Ovary (tissue), 7 donors: ENCODE measurements at regions not wholly inside any gene's neighbourhood (a gene's known extent, or its start where the extent isn't known, plus 50 kb on each side); places are given as distances from the start of the nearest gene placed in this dataset.
"Not testable (repeated sequence)": the region's sequence is repeated elsewhere in the genome, so short reads cannot be mapped to it uniquely, and the experiment has no call there.

ENCODE experiments used
- DNase-seq, 5 donors: peaks; one replicate each; pipeline ENCODE4 v3.0.0-alpha.2; 2019 to 2020
- H3K27ac ChIP-seq, 2 donors: fragments of 200-600 bp; one replicate each; pipeline versions ENCODE4 v1.5.1 to v1.8.0; 2019 to 2022
- H3K27me3 ChIP-seq: fragments of 200-600 bp; one replicate; pipeline ENCODE4 v1.8.0; 2022
- H3K36me3 ChIP-seq: fragments of 200-600 bp; sonication (generic); one replicate; pipeline ENCODE4 v1.5.1; 2019
- H3K4me1 ChIP-seq: one replicate; pipeline ENCODE4 v1.8.1; 2013; ENCODE audit warnings: mild to moderate bottlenecking, moderate library complexity; ENCODE audit not compliant: insufficient read depth
- H3K4me3 ChIP-seq: fragments of 200-600 bp; sonication (generic); one replicate; pipeline ENCODE4 v1.5.1; 2017
- H3K9me3 ChIP-seq, 2 donors: fragments of 200-600 bp in 1 of 2; sonication (generic) in 1 of 2; one replicate each; pipeline versions ENCODE4 v1.5.1 to v1.8.1; 2013 to 2019; ENCODE audit warnings: mild to moderate bottlenecking in 1 of 2, moderate library complexity in 1 of 2
- EP300 ChIP-seq: sonication (generic); formaldehyde crosslinking; IDR thresholded peaks from one replicate; pipeline ENCODE4 v1.6.1; 2017; ENCODE audit warnings: antibody characterized with exemption
- POLR2A ChIP-seq: fragments of 450-650 bp; IDR thresholded peaks from one replicate; pipeline ENCODE4 v1.6.1; 2017; ENCODE audit warnings: antibody characterized with exemption, mild to moderate bottlenecking, moderate library complexity
- WGBS, 3 donors: extraction: QIAGEN DNeasy Blood & Tissue Kit in 1 of 3; methylation state at CpG; one replicate each; pipeline versions ENCODE4 v1.1.5 to v1.1.7; 2013 to 2017; 5-methylcytosine and 5-hydroxymethylcytosine counted together
- intact Hi-C, 4 donors: fragments of 100-400 bp; cut with DNase I; formaldehyde crosslinking; loops; one replicate each; pipeline versions ENCODE4 v1.11.0 to v1.15.1; 2022 to 2023
- TF ChIP-seq, protein P1 (sequence below), 3 donors: fragments of 450-650 bp in 2 of 3; fragments of 200-600 bp in 1 of 3; IDR thresholded peaks; one replicate each; pipeline versions ENCODE4 v1.5.1 to v1.8.0; 2016 to 2022; ENCODE audit warnings: antibody characterized with exemption in 3 of 3, mild to moderate bottlenecking in 1 of 3
- donor health status: DM: no; HTN: no; CAD: no; lungs with moderate emphysema.
- donor health status: DM: no; HTN: no; CAD: no.
- donor health status: Bipolar disorder and iron deficiency.
- donor health status: DM: no; HTN: no; CAD: no.
- donor health status: DM: yes; HTN: yes; CAD: no.

GRCh38 chr12:14072987-14073386 lies 91.6 kb upstream of the GRIN2B start:
- H3K36me3 ChIP-seq, result no peaks in the 10 kb centered on the region
- H3K4me3 ChIP-seq, result no peak overlapping the region
- intact Hi-C loops, result no loop called here
- no peak for DNase-seq
- TF ChIP-seq, protein P1, sequence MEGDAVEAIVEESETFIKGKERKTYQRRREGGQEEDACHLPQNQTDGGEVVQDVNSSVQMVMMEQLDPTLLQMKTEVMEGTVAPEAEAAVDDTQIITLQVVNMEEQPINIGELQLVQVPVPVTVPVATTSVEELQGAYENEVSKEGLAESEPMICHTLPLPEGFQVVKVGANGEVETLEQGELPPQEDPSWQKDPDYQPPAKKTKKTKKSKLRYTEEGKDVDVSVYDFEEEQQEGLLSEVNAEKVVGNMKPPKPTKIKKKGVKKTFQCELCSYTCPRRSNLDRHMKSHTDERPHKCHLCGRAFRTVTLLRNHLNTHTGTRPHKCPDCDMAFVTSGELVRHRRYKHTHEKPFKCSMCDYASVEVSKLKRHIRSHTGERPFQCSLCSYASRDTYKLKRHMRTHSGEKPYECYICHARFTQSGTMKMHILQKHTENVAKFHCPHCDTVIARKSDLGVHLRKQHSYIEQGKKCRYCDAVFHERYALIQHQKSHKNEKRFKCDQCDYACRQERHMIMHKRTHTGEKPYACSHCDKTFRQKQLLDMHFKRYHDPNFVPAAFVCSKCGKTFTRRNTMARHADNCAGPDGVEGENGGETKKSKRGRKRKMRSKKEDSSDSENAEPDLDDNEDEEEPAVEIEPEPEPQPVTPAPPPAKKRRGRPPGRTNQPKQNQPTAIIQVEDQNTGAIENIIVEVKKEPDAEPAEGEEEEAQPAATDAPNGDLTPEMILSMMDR (IDR thresholded peaks at IDR 0.05), result no peak
- TF ChIP-seq POLR2A, result no peak
- TF ChIP-seq EP300, result no peak
- WGBS, 3 donors, result 0 to 1% (median 1%) methylated on average over 1 of the region's 1 CpG
- no peaks in the 10 kb centered on the region for H3K9me3 ChIP-seq
- H3K27ac ChIP-seq, result no peak overlapping the region
- H3K4me1 ChIP-seq, result no peaks in the 10 kb centered on the region
- no peaks in the 10 kb centered on the region for H3K27me3 ChIP-seq

GRCh38 chr12:14075797-14076393 lies 94.5 kb upstream of the GRIN2B start:
- Histone ChIP-seq H3K27ac (no peak overlapping the region), H3K9me3 (no peaks in the 10 kb centered on the region), H3K27me3 (no peaks in the 10 kb centered on the region), H3K4me3 (no peak overlapping the region), H3K36me3 (no peaks in the 10 kb centered on the region), H3K4me1 (no peaks in the 10 kb centered on the region)
- DNase-seq, result no peak
- 46 to 70% (median 64%) methylated on average over 2 of the region's 2 CpGs for WGBS, 3 donors
- intact Hi-C loops, result no loop called here
- TF ChIP-seq, protein P1 (IDR thresholded peaks at IDR 0.05), result no peak
- no peak for TF ChIP-seq POLR2A
- no peak for TF ChIP-seq EP300

DNA sequence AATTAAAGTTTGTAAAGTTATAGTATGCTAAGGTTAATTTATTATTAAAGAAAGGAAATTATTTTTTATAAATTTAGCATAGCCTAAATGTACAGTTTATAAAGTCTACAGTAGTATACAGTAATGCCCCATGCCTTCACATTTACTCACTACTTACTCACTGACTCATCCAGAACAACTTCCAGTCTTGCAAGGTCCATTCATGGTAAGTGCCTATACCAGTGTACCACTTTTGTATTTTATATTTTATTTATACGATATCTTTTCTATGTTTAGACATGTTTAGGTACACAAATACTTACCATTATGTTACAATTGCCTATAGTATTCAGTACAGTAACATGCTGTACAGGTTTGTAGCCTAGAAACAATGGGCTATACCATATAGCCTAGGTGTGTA lies 95.1 kb upstream of the GRIN2B start:
- H3K27me3 ChIP-seq, result no peaks in the 10 kb centered on the region
- H3K4me3 ChIP-seq, result no peak overlapping the region
- DNase-seq, result no peak
- H3K27ac ChIP-seq, result no peak overlapping the region
- no peaks in the 10 kb centered on the region for H3K36me3 ChIP-seq
- no peak for TF ChIP-seq EP300
- TF ChIP-seq, protein P1 (IDR thresholded peaks at IDR 0.05), result no peak
- TF ChIP-seq POLR2A, result no peak
- H3K4me1 ChIP-seq, result no peaks in the 10 kb centered on the region
- no peaks in the 10 kb centered on the region for H3K9me3 ChIP-seq
- whole genome bisulfite sequencing, 3 donors, result 87 to 98% (median 90%) methylated on average over 1 of the region's 1 CpG
- intact Hi-C loops, result no loop called here

- H3K4me1 ChIP-seq, result no peaks in the 10 kb centered on the region
- DNase-seq, result no peak
- H3K27ac ChIP-seq, result no peak overlapping the region
- peaks cover 2% of the 10 kb centered on the region for H3K27me3 ChIP-seq
- no peaks in the 10 kb centered on the region for H3K9me3 ChIP-seq
- intact Hi-C loops, result no loop called here
- H3K36me3 ChIP-seq, result no peaks in the 10 kb centered on the region
- TF ChIP-seq EP300, result no peak
- TF ChIP-seq, protein P1 (IDR thresholded peaks at IDR 0.05), result no peak
- no peak for TF ChIP-seq POLR2A
- no peak overlapping the region for H3K4me3 ChIP-seq
These were observed 105.4 kb upstream of the GRIN2B start for GRCh38 chr12:14086838-14087237.

DNA sequence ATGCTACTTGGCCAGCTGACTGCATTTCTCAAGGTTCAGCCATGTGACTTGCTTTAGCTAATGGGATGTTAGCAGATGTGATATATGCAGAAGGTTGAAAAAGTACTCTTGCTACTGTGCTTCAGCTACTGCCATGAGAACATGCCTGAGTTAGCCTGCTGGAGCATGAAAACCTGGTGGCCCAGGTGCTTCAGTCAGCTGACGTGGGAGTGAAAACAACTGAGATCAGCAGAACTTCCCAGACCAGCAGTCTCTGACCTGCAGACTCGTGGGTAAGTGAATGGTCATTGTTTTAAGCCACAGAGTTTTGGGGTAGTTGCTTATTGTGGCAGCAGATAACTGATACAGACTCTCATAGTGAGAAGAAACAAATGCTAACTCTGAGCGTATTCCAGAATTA lies 118.6 kb upstream of the GRIN2B start:
- no peak for DNase-seq
- Histone ChIP-seq H3K4me3 (no peak overlapping the region), H3K36me3 (no peaks in the 10 kb centered on the region), H3K27me3 (no peaks in the 10 kb centered on the region), H3K9me3 (no peaks in the 10 kb centered on the region), H3K4me1 (no peaks in the 10 kb centered on the region), H3K27ac (no peak overlapping the region)
- 64 to 77% (median 66%) methylated on average over 3 of the region's 3 CpGs for WGBS, 3 donors
- intact Hi-C loops, result no loop called here
- TF ChIP-seq EP300, result no peak
- TF ChIP-seq POLR2A, result no peak
- TF ChIP-seq, protein P1 (IDR thresholded peaks at IDR 0.05), result no peak

GRCh38 chr12:14101556-14101955 lies 120.2 kb upstream of the GRIN2B start:
- 67 to 86% (median 73%) methylated on average over 1 of the region's 1 CpG for WGBS, 3 donors
- not testable (repeated sequence) for H3K4me3 ChIP-seq, H3K4me1 ChIP-seq

More at GRCh38 chr12:14101556-14101955, 120.2 kb upstream of the GRIN2B start:
- intact Hi-C loops, H3K27ac ChIP-seq, H3K9me3 ChIP-seq, H3K27me3 ChIP-seq, H3K36me3 ChIP-seq, DNase-seq: not testable (repeated sequence)
